B cell (primary cell): ENCODE measurements at regions not wholly inside any gene's neighbourhood (a gene's known extent, or its start where the extent isn't known, plus 50 kb on each side); places are given as distances from the start of the nearest gene placed in this dataset.

Source experiments
- ATAC-seq: fragments of 200-7000 bp; cut with Tn5 transposase; one replicate; pipeline ENCODE4 v1.10.0; 2021; ENCODE audit warnings: low read depth, mild to moderate bottlenecking, moderate number of reproducible peaks, moderate library complexity
- CTCF ChIA-PET: fragments of 350-600 bp; sonication (Branson Sonifier 250); formaldehyde crosslinking; loops from one replicate; lab custom pipeline; 2021; ENCODE audit warnings: antibody characterized with exemption, inconsistent platforms; lab: Charles Lee
- POLR2A ChIA-PET: fragments of 350-600 bp; sonication (Branson Sonifier 250); formaldehyde crosslinking; loops from one replicate; lab custom pipeline; 2021; ENCODE audit warnings: antibody characterized with exemption; lab: Charles Lee
- DNase-seq: peaks from one replicate; pipeline ENCODE4 v3.0.0; 2013
- H2AFZ ChIP-seq: 2 replicates; pipeline ENCODE4 v1.6.1; 2012; ENCODE audit warnings: mild to moderate bottlenecking, low read depth, low read length; ENCODE audit not compliant: insufficient read depth, poor library complexity, severe bottlenecking
- H3K27ac ChIP-seq, 2 donors: 1 replicate in 1 of 2; 2 replicates in 1 of 2; pipeline ENCODE4 v1.5.1; 2012 to 2013; ENCODE audit warnings: low read length in 2 of 2, mild to moderate bottlenecking in 2 of 2, moderate library complexity in 1 of 2
- H3K27me3 ChIP-seq, 4 experiments: fragments of 200-600 bp in 1 of 4; sonication (generic) in 1 of 4; replicated peaks in 1 of 4; 1 replicate in 2 of 4; 2 replicates in 2 of 4; pipeline versions ENCODE4 v1.6.1 to v1.7.0; 2013 to 2016; ENCODE audit warnings: low read length in 3 of 4, mild to moderate bottlenecking in 2 of 4, mixed read lengths in 1 of 4, moderate library complexity in 1 of 4; ENCODE audit not compliant: insufficient read depth in 4 of 4, control insufficient read depth in 3 of 4; ENCODE audit errors: control extremely low read depth in 1 of 4
- H3K36me3 ChIP-seq, 2 experiments: replicated peaks in 1 of 2; 1 replicate in 1 of 2; 2 replicates in 1 of 2; pipeline versions ENCODE4 v1.6.1 to v1.7.1; 2013; ENCODE audit warnings: low read length in 1 of 2; ENCODE audit not compliant: insufficient read depth in 2 of 2, control insufficient read depth in 1 of 2; ENCODE audit errors: control extremely low read depth in 1 of 2, extremely low read depth in 1 of 2
- H3K4me1 ChIP-seq, 2 donors: fragments of 200-600 bp in 1 of 2; sonication (generic) in 1 of 2; 1 replicate in 1 of 2; 2 replicates in 1 of 2; pipeline versions ENCODE4 v1.5.1 to v1.6.1; 2013 to 2017; ENCODE audit warnings: low read length in 2 of 2; ENCODE audit not compliant: control insufficient read depth in 2 of 2, insufficient read depth in 2 of 2
- H3K4me2 ChIP-seq: replicated peaks from 2 replicates; pipeline ENCODE3; 2012; ENCODE audit warnings: mild to moderate bottlenecking, low read depth, low read length; ENCODE audit not compliant: poor library complexity, severe bottlenecking
- H3K4me3 ChIP-seq, 5 experiments: fragments of 200-600 bp in 1 of 5; sonication (generic) in 1 of 5; 1 replicate in 3 of 5; 2 replicates in 2 of 5; pipeline versions ENCODE4 v1.5.1 to v1.7.0; 2011 to 2016; ENCODE audit warnings: low read length in 4 of 5, mild to moderate bottlenecking in 4 of 5, low read depth in 2 of 5, control low read depth in 1 of 5, moderate library complexity in 1 of 5; ENCODE audit not compliant: insufficient read depth in 1 of 5; ENCODE audit errors: control extremely low read depth in 1 of 5, extremely low read depth in 1 of 5
- H3K79me2 ChIP-seq: fragments of 200-600 bp; sonication (generic); one replicate; pipeline ENCODE4 v1.6.0; 2016; ENCODE audit warnings: low read length; ENCODE audit not compliant: control insufficient read depth, insufficient read depth
- H3K9ac ChIP-seq: fragments of 200-600 bp; sonication (generic); 2 replicates; pipeline ENCODE4 v1.6.1; 2017; ENCODE audit warnings: mild to moderate bottlenecking, low read length, moderate library complexity
- H3K9me3 ChIP-seq, 3 donors: one replicate each; pipeline versions ENCODE4 v1.6.1 to v1.7.1; 2013; ENCODE audit warnings: low read length in 2 of 3; ENCODE audit not compliant: control insufficient read depth in 2 of 3, insufficient read depth in 1 of 3; ENCODE audit errors: control extremely low read depth in 1 of 3
- H4K20me1 ChIP-seq: 2 replicates; pipeline ENCODE4 v1.6.0; 2012; ENCODE audit warnings: mild to moderate bottlenecking, low read length; ENCODE audit not compliant: insufficient read depth, control insufficient read depth, poor library complexity, severe bottlenecking
- H3K27ac Mint-ChIP-seq: one replicate; pipeline ENCODE4 v1.8.0; 2021; ENCODE audit warnings: mixed read lengths
- H3K27me3 Mint-ChIP-seq: one replicate; pipeline ENCODE4 v1.8.0; 2021; ENCODE audit warnings: mixed read lengths
- H3K4me1 Mint-ChIP-seq: one replicate; pipeline ENCODE4 v1.8.0; 2021; ENCODE audit warnings: mixed read lengths
- H3K4me3 Mint-ChIP-seq: one replicate; pipeline ENCODE4 v1.8.0; 2021; ENCODE audit warnings: mixed read lengths
- H3K9me3 Mint-ChIP-seq: one replicate; pipeline ENCODE4 v1.8.0; 2022; ENCODE audit warnings: mixed read lengths; ENCODE audit not compliant: insufficient read depth
- EZH2 ChIP-seq: IDR thresholded peaks from 2 replicates; pipeline ENCODE4 v1.6.1; 2012; ENCODE audit warnings: borderline replicate concordance, low read depth, mild to moderate bottlenecking, moderate library complexity, low read length; ENCODE audit not compliant: insufficient read depth, poor library complexity, severe bottlenecking
- WGBS: methylation state at CpG from one replicate; pipeline ENCODE4 v1.1.5; 2013; ENCODE audit warnings: missing lambda C conversion rate; ENCODE audit not compliant: insufficient coverage; 5-methylcytosine and 5-hydroxymethylcytosine counted together
- intact Hi-C: fragments of 100-400 bp; cut with micrococcal nuclease; formaldehyde crosslinking; loops from one replicate; pipeline ENCODE4 v1.10.0; 2022
- TF ChIP-seq, protein P1 (sequence below): fragments of 200-600 bp; IDR thresholded peaks from one replicate; pipeline ENCODE4 v1.8.0; 2022; ENCODE audit warnings: antibody characterized with exemption, mild to moderate bottlenecking

GRCh38 chr1:117286145-117286544 lies 75.4 kb upstream of the VTCN1 start:
- WGBS, result no CpG with 5 or more reads among the region's 1 CpG
- H3K27me3 ChIP-seq, result peaks cover 0 to 2% (median 0%) of the 10 kb centered on the region in 4 experiments
- no peaks in the 10 kb centered on the region for H3K9me3 ChIP-seq
- TF ChIP-seq, protein P1, sequence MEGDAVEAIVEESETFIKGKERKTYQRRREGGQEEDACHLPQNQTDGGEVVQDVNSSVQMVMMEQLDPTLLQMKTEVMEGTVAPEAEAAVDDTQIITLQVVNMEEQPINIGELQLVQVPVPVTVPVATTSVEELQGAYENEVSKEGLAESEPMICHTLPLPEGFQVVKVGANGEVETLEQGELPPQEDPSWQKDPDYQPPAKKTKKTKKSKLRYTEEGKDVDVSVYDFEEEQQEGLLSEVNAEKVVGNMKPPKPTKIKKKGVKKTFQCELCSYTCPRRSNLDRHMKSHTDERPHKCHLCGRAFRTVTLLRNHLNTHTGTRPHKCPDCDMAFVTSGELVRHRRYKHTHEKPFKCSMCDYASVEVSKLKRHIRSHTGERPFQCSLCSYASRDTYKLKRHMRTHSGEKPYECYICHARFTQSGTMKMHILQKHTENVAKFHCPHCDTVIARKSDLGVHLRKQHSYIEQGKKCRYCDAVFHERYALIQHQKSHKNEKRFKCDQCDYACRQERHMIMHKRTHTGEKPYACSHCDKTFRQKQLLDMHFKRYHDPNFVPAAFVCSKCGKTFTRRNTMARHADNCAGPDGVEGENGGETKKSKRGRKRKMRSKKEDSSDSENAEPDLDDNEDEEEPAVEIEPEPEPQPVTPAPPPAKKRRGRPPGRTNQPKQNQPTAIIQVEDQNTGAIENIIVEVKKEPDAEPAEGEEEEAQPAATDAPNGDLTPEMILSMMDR, result no peak
- no peak for TF ChIP-seq EZH2
- H3K4me1 Mint-ChIP-seq, result no peaks in the 10 kb centered on the region
- H3K27ac Mint-ChIP-seq, result no peak overlapping the region
- no peak overlapping the region for H2AFZ ChIP-seq
- POLR2A ChIA-PET, result no interaction called here
- no peaks in the 10 kb centered on the region for H3K9me3 Mint-ChIP-seq
- no peak overlapping the region for H3K9ac ChIP-seq
- H3K27ac ChIP-seq, result no peak overlapping the region
- no peak overlapping the region for H3K4me2 ChIP-seq
- H3K4me3 Mint-ChIP-seq, result no peak overlapping the region
- DNase-seq (no peak), ATAC-seq (no peak)
- intact Hi-C loops, result no loop called here
- CTCF ChIA-PET, result interaction anchor here (0.7 kb wide), 1 partner anchor 11 kb away, joined by 3 read pairs; no protein-coding TSS in a partner anchor
- no peaks in the 10 kb centered on the region for H3K36me3 ChIP-seq
- peaks cover 14% of the 10 kb centered on the region for H3K27me3 Mint-ChIP-seq
- H3K4me1 ChIP-seq, result no peaks in the 10 kb centered on the region
- H4K20me1 ChIP-seq, result no peaks in the 10 kb centered on the region
- no peak overlapping the region for H3K4me3 ChIP-seq
- H3K79me2 ChIP-seq, result no peaks in the 10 kb centered on the region

- no peak for ATAC-seq
- Histone ChIP-seq H3K36me3 (no peaks in the 10 kb centered on the region), H3K4me1 (no peaks in the 10 kb centered on the region), H3K9me3 (no peaks in the 10 kb centered on the region), H3K79me2 (no peaks in the 10 kb centered on the region), H3K9ac (no peak overlapping the region), H3K4me3 (no peak overlapping the region), H3K4me2 (no peak overlapping the region), H3K27me3 (peaks cover 0 to 2% (median 0%) of the 10 kb centered on the region in 4 experiments), H2AFZ (no peak overlapping the region), H4K20me1 (no peaks in the 10 kb centered on the region), H3K27ac (no peak overlapping the region)
- CTCF ChIA-PET, result no interaction called here
- Mint-ChIP-seq H3K4me1 (no peaks in the 10 kb centered on the region), H3K27ac (no peak overlapping the region), H3K27me3 (peaks cover 10% of the 10 kb centered on the region), H3K9me3 (no peaks in the 10 kb centered on the region), H3K4me3 (no peak overlapping the region)
- POLR2A ChIA-PET, result no interaction called here
- TF ChIP-seq, protein P1, result no peak
- no peak for TF ChIP-seq EZH2
- DNase-seq, result no peak
- WGBS, result no CpG with 5 or more reads among the region's 3 CpGs
- intact Hi-C loops, result no loop called here
Measured at GRCh38 chr1:117284399-117285215, 73.9 kb upstream of the VTCN1 start.
